NT2/D1 (cell line): ENCODE measurements at regions not wholly inside any gene's neighbourhood (a gene's known extent, or its start where the extent isn't known, plus 50 kb on each side); places are given as distances from the start of the nearest gene placed in this dataset.

Experiments used
- DNase-seq: peaks from one replicate; pipeline ENCODE4 v3.0.0-alpha.2; 2011; ENCODE audit warnings: low read depth, low spot score
- H3K27me3 ChIP-seq: 2 replicates; pipeline ENCODE4 v1.6.0; 2011; ENCODE audit warnings: mild to moderate bottlenecking; ENCODE audit not compliant: insufficient read length, insufficient read depth
- H3K36me3 ChIP-seq: 2 replicates; pipeline ENCODE4 v1.6.1; 2011; ENCODE audit warnings: mild to moderate bottlenecking, low read length, mixed read lengths; ENCODE audit not compliant: insufficient read depth, insufficient read length
- H3K4me1 ChIP-seq: 2 replicates; pipeline ENCODE4 v1.5.1; 2011; ENCODE audit not compliant: insufficient read depth, insufficient read length
- H3K4me3 ChIP-seq: 2 replicates; pipeline ENCODE4 v1.5.1; 2011; ENCODE audit warnings: low read depth; ENCODE audit not compliant: insufficient read length
- H3K9ac ChIP-seq: 2 replicates; pipeline ENCODE4 v1.6.0; 2011; ENCODE audit warnings: low read depth; ENCODE audit not compliant: insufficient read length
- H3K9me3 ChIP-seq: 2 replicates; pipeline ENCODE4 v1.5.1; 2011; ENCODE audit warnings: mild to moderate bottlenecking, low read length; ENCODE audit not compliant: insufficient read depth
- SUZ12 ChIP-seq: IDR thresholded peaks from 2 replicates; pipeline ENCODE4 v1.6.1; 2011; ENCODE audit not compliant: insufficient read length, insufficient read depth; ENCODE audit errors: extremely low read depth
- YY1 ChIP-seq: IDR thresholded peaks from 2 replicates; pipeline ENCODE4 v1.6.1; 2011; ENCODE audit not compliant: insufficient read length, insufficient read depth
- ZNF274 ChIP-seq: IDR thresholded peaks from 2 replicates; pipeline ENCODE4 v1.6.1; 2011; ENCODE audit warnings: mild to moderate bottlenecking, low read depth, low read length

- H3K36me3 ChIP-seq, result no peaks in the 10 kb centered on the region
- no peak for DNase-seq
- H3K27me3 ChIP-seq, result no peaks in the 10 kb centered on the region
- H3K4me1 ChIP-seq, result no peaks in the 10 kb centered on the region
- H3K4me3 ChIP-seq, result no peak overlapping the region
- TF ChIP-seq YY1 (no peak), ZNF274 (no peak), SUZ12 (no peak)
- H3K9me3 ChIP-seq, result no peaks in the 10 kb centered on the region
- H3K9ac ChIP-seq, result no peak overlapping the region
These were observed 137.5 kb downstream of the KCNRG start for GRCh38 chr13:50152655-50153309.

- Histone ChIP-seq H3K36me3 (no peaks in the 10 kb centered on the region), H3K9me3 (no peaks in the 10 kb centered on the region), H3K9ac (no peak overlapping the region), H3K4me1 (no peaks in the 10 kb centered on the region), H3K4me3 (no peak overlapping the region), H3K27me3 (no peaks in the 10 kb centered on the region)
- no peak for TF ChIP-seq ZNF274
- TF ChIP-seq SUZ12, result no peak
- no peak for TF ChIP-seq YY1
- no peak for DNase-seq
These were observed 138.2 kb downstream of the KCNRG start for GRCh38 chr13:50153401-50153800.

- TF ChIP-seq YY1 (no peak), ZNF274 (no peak), SUZ12 (no peak)
- DNase-seq, result no peak
- Histone ChIP-seq H3K4me3 (no peak overlapping the region), H3K9ac (no peak overlapping the region), H3K9me3 (no peaks in the 10 kb centered on the region), H3K36me3 (no peaks in the 10 kb centered on the region), H3K4me1 (no peaks in the 10 kb centered on the region), H3K27me3 (no peaks in the 10 kb centered on the region)
These were observed 138.6 kb downstream of the KCNRG start for GRCh38 chr13:50153876-50154275.

- Histone ChIP-seq H3K4me1 (no peaks in the 10 kb centered on the region), H3K9me3 (no peaks in the 10 kb centered on the region), H3K9ac (no peak overlapping the region), H3K27me3 (no peaks in the 10 kb centered on the region), H3K4me3 (no peak overlapping the region), H3K36me3 (no peaks in the 10 kb centered on the region)
- no peak for DNase-seq
- TF ChIP-seq ZNF274, result no peak
- no peak for TF ChIP-seq YY1
- TF ChIP-seq SUZ12, result no peak
These were observed 139.5 kb downstream of the KCNRG start for GRCh38 chr13:50154697-50155096.

GRCh38 chr13:50156140-50156539 lies 140.9 kb downstream of the KCNRG start:
- Histone ChIP-seq H3K9ac (no peak overlapping the region), H3K27me3 (no peaks in the 10 kb centered on the region), H3K4me3 (no peak overlapping the region), H3K4me1 (no peaks in the 10 kb centered on the region), H3K36me3 (no peaks in the 10 kb centered on the region), H3K9me3 (no peaks in the 10 kb centered on the region)
- TF ChIP-seq ZNF274 (no peak), SUZ12 (no peak), YY1 (no peak)
- DNase-seq, result no peak

- no peak for DNase-seq
These were observed 141.4 kb downstream of the KCNRG start for GRCh38 chr13:50156561-50157127.

GRCh38 chr13:50158385-50159165 lies 143.3 kb downstream of the KCNRG start:
- TF ChIP-seq YY1, result no peak
- TF ChIP-seq SUZ12, result no peak
- no peak for TF ChIP-seq ZNF274
- Histone ChIP-seq H3K9me3 (no peaks in the 10 kb centered on the region), H3K27me3 (no peaks in the 10 kb centered on the region), H3K36me3 (no peaks in the 10 kb centered on the region), H3K4me3 (no peak overlapping the region), H3K9ac (no peak overlapping the region), H3K4me1 (no peaks in the 10 kb centered on the region)
- DNase-seq, result no peak

More at GRCh38 chr13:50156561-50157127, 141.4 kb downstream of the KCNRG start:
- no peaks in the 10 kb centered on the region for H3K4me1 ChIP-seq
- H3K9me3 ChIP-seq, result no peaks in the 10 kb centered on the region
- H3K9ac ChIP-seq, result no peak overlapping the region
- H3K4me3 ChIP-seq, result no peak overlapping the region
- no peak for TF ChIP-seq ZNF274
- no peak for TF ChIP-seq YY1
- TF ChIP-seq SUZ12, result no peak
- H3K27me3 ChIP-seq, result no peaks in the 10 kb centered on the region
- no peaks in the 10 kb centered on the region for H3K36me3 ChIP-seq
